ENCODE measurements at regions not wholly inside any gene's neighbourhood (a gene's known extent, or its start where the extent isn't known, plus 50 kb on each side); places are given as distances from the start of the nearest gene placed in this dataset.
A peak's percentile ranks its signal among the peaks of the same experiment; 100 is the strongest.

GRCh38 chr11:43579171-43579918 lies 101.2 kb upstream of the HSD17B12 start:
- Histone ChIP-seq H3K4me1 (replicated peaks) (peaks cover 25% of the 10 kb centered on the region), H3K4me3 (peak overlapping the region; percentile 32), H3K27me3 (replicated peaks) (peaks cover 96% of the 10 kb centered on the region), H3K36me3 (no peaks in the 10 kb centered on the region), H3K9me3 (replicated peaks) (0 out of 2 replicates have a peak, but pooled peaks cover 2% of the 10 kb centered on the region), H3K27ac (no peak overlapping the region)
- DNase-seq (ENCODE audit: low read depth in 1 of 2, low spot score in 2 of 2) = no peak

- 0 out of 2 replicates have a peak, but pooled peaks cover 2% of the 10 kb centered on the region for H3K9me3 ChIP-seq (replicated peaks)
- peaks cover 93% of the 10 kb centered on the region for H3K27me3 ChIP-seq (replicated peaks)
- H3K36me3 ChIP-seq = no peaks in the 10 kb centered on the region
- no peak for DNase-seq (ENCODE audit: low read depth in 1 of 2, low spot score in 2 of 2)
- H3K27ac ChIP-seq = no peak overlapping the region
- peak overlapping the region; percentile 32 for H3K4me3 ChIP-seq
- H3K4me1 ChIP-seq (replicated peaks) = peaks cover 25% of the 10 kb centered on the region
Observed at GRCh38 chr11:43579919-43580276, 100.6 kb upstream of the HSD17B12 start.

GRCh38 chr11:43580735-43581369 lies 99.7 kb upstream of the HSD17B12 start:
- Histone ChIP-seq H3K9me3 (replicated peaks) (0 out of 2 replicates have a peak, but pooled peaks cover 2% of the 10 kb centered on the region), H3K27me3 (replicated peaks) (peaks cover 93% of the 10 kb centered on the region), H3K36me3 (no peaks in the 10 kb centered on the region), H3K4me1 (replicated peaks) (peaks cover 20% of the 10 kb centered on the region), H3K27ac (no peak overlapping the region), H3K4me3 (no peak overlapping the region)
- DNase-seq (ENCODE audit: low read depth in 1 of 2, low spot score in 2 of 2) = no peak

GRCh38 chr11:43581370-43582023 lies 99.0 kb upstream of the HSD17B12 start:
- Histone ChIP-seq H3K4me3 (no peak overlapping the region), H3K4me1 (replicated peaks) (peaks cover 16% of the 10 kb centered on the region), H3K9me3 (replicated peaks) (0 out of 2 replicates have a peak, but pooled peaks cover 2% of the 10 kb centered on the region), H3K27me3 (replicated peaks) (peaks cover 93% of the 10 kb centered on the region), H3K27ac (no peak overlapping the region), H3K36me3 (no peaks in the 10 kb centered on the region)
- DNase-seq (ENCODE audit: low read depth in 1 of 2, low spot score in 2 of 2) = no peak

- Histone ChIP-seq H3K36me3 (no peaks in the 10 kb centered on the region), H3K27ac (no peak overlapping the region), H3K4me3 (no peak overlapping the region), H3K4me1 (replicated peaks) (peaks cover 16% of the 10 kb centered on the region), H3K9me3 (replicated peaks) (0 out of 2 replicates have a peak, but pooled peaks cover 2% of the 10 kb centered on the region), H3K27me3 (replicated peaks) (peaks cover 89% of the 10 kb centered on the region)
- no peak for DNase-seq (ENCODE audit: low read depth in 1 of 2, low spot score in 2 of 2)
Observed at GRCh38 chr11:43582024-43582862, 98.3 kb upstream of the HSD17B12 start.

GRCh38 chr11:43582863-43583462 lies 97.6 kb upstream of the HSD17B12 start:
- Histone ChIP-seq H3K27me3 (replicated peaks) (peaks cover 82% of the 10 kb centered on the region), H3K9me3 (replicated peaks) (0 out of 2 replicates have a peak, but pooled peaks cover 2% of the 10 kb centered on the region), H3K27ac (no peak overlapping the region), H3K4me3 (no peak overlapping the region), H3K36me3 (no peaks in the 10 kb centered on the region), H3K4me1 (replicated peaks) (peaks cover 16% of the 10 kb centered on the region)
- DNase-seq (ENCODE audit: low read depth in 1 of 2, low spot score in 2 of 2) = no peak

GRCh38 chr11:43583548-43583947 lies 97.0 kb upstream of the HSD17B12 start:
- no peak overlapping the region for H3K4me3 ChIP-seq
- H3K27ac ChIP-seq = no peak overlapping the region
- no peaks in the 10 kb centered on the region for H3K36me3 ChIP-seq
- no peak for DNase-seq (ENCODE audit: low read depth in 1 of 2, low spot score in 2 of 2)
- H3K9me3 ChIP-seq (replicated peaks) = 0 out of 2 replicates have a peak, but pooled peaks cover 2% of the 10 kb centered on the region
- H3K4me1 ChIP-seq (replicated peaks) = peaks cover 16% of the 10 kb centered on the region
- peaks cover 76% of the 10 kb centered on the region for H3K27me3 ChIP-seq (replicated peaks)

- no peak for DNase-seq (ENCODE audit: low read depth in 1 of 2, low spot score in 2 of 2)
- H3K4me3 ChIP-seq = no peak overlapping the region
- no peak overlapping the region for H3K27ac ChIP-seq
- peaks cover 55% of the 10 kb centered on the region for H3K27me3 ChIP-seq (replicated peaks)
- no peaks in the 10 kb centered on the region for H3K36me3 ChIP-seq
- no peaks in the 10 kb centered on the region for H3K9me3 ChIP-seq (replicated peaks)
- peaks cover 3% of the 10 kb centered on the region; the same call in 1 of the 2 replicates for H3K4me1 ChIP-seq (replicated peaks)
Observed at GRCh38 chr11:43585877-43586608, 94.5 kb upstream of the HSD17B12 start.

GRCh38 chr11:43589601-43590250 lies 90.8 kb upstream of the HSD17B12 start:
- H3K4me1 ChIP-seq (replicated peaks) = no peaks in the 10 kb centered on the region
- peaks cover 44% of the 10 kb centered on the region for H3K27me3 ChIP-seq (replicated peaks)
- H3K36me3 ChIP-seq = no peaks in the 10 kb centered on the region
- DNase-seq (ENCODE audit: low read depth in 1 of 2, low spot score in 2 of 2) = no peak
- no peak overlapping the region for H3K4me3 ChIP-seq
- H3K27ac ChIP-seq = no peak overlapping the region
- no peaks in the 10 kb centered on the region for H3K9me3 ChIP-seq (replicated peaks)

- no peaks in the 10 kb centered on the region for H3K4me1 ChIP-seq (replicated peaks)
- H3K36me3 ChIP-seq = no peaks in the 10 kb centered on the region
- H3K4me3 ChIP-seq = no peak overlapping the region
- no peak overlapping the region for H3K27ac ChIP-seq
- peaks cover 40% of the 10 kb centered on the region for H3K27me3 ChIP-seq (replicated peaks)
- no peaks in the 10 kb centered on the region for H3K9me3 ChIP-seq (replicated peaks)
- DNase-seq (ENCODE audit: low read depth in 1 of 2, low spot score in 2 of 2) = no peak
Observed at GRCh38 chr11:43601511-43601910, 79.0 kb upstream of the HSD17B12 start.

GRCh38 chr11:43602670-43603069 lies 77.9 kb upstream of the HSD17B12 start:
- Histone ChIP-seq H3K27ac (no peak overlapping the region), H3K36me3 (no peaks in the 10 kb centered on the region), H3K4me3 (no peak overlapping the region), H3K4me1 (replicated peaks) (no peaks in the 10 kb centered on the region), H3K9me3 (replicated peaks) (no peaks in the 10 kb centered on the region), H3K27me3 (replicated peaks) (peaks cover 36% of the 10 kb centered on the region)
- DNase-seq (ENCODE audit: low read depth in 1 of 2, low spot score in 2 of 2) = no peak

- no peak for DNase-seq (ENCODE audit: low read depth in 1 of 2, low spot score in 2 of 2)
- peaks cover 7% of the 10 kb centered on the region; the same call in 1 of the 2 replicates for H3K27me3 ChIP-seq (replicated peaks)
- H3K4me1 ChIP-seq (replicated peaks) = no peaks in the 10 kb centered on the region
- H3K36me3 ChIP-seq = no peaks in the 10 kb centered on the region
- no peak overlapping the region for H3K4me3 ChIP-seq
- peaks cover 10% of the 10 kb centered on the region; the same call in 1 of the 2 replicates for H3K9me3 ChIP-seq (replicated peaks)
- no peak overlapping the region for H3K27ac ChIP-seq
Observed at GRCh38 chr11:43614214-43614613, 66.3 kb upstream of the HSD17B12 start.

Data from SJSA1 (cell line).